Activated T-cell treated with anti-CD3 and anti-CD28 coated beads for 4 hours (primary cell): ENCODE measurements at regions not wholly inside any gene's neighbourhood (a gene's known extent, or its start where the extent isn't known, plus 50 kb on each side); places are given as distances from the start of the nearest gene placed in this dataset.

Source experiments
- DNase-seq: peaks from one replicate; pipeline ENCODE4 v3.0.0-alpha.2; 2020

- DNase-seq = no peak
These were observed 206.5 kb upstream of the PPP2R2D start for GRCh38 chr10:131694168-131694780.

GRCh38 chr10:131694781-131695495, 205.9 kb upstream of the PPP2R2D start:
- no peak for DNase-seq

- no peak for DNase-seq
These were observed 205.2 kb upstream of the PPP2R2D start for GRCh38 chr10:131695496-131696165.

GRCh38 chr10:131697476-131698128, 203.2 kb upstream of the PPP2R2D start:
- DNase-seq = no peak

GRCh38 chr10:131698232-131698631, 202.6 kb upstream of the PPP2R2D start:
- DNase-seq = no peak

GRCh38 chr10:131698986-131699385, 201.8 kb upstream of the PPP2R2D start:
- DNase-seq = no peak

GRCh38 chr10:131700032-131700431, 200.8 kb upstream of the PPP2R2D start:
- no peak for DNase-seq

- DNase-seq = no peak
These were observed 200.3 kb upstream of the PPP2R2D start for GRCh38 chr10:131700506-131700905.

GRCh38 chr10:131701131-131701947, 199.5 kb upstream of the PPP2R2D start:
- DNase-seq = no peak

GRCh38 chr10:131702531-131703356, 198.1 kb upstream of the PPP2R2D start:
- no peak for DNase-seq

- no peak for DNase-seq
These were observed 197.3 kb upstream of the PPP2R2D start for GRCh38 chr10:131703541-131703940.

- DNase-seq = no peak
These were observed 196.9 kb upstream of the PPP2R2D start for GRCh38 chr10:131703941-131704340.

GRCh38 chr10:131706476-131706875, 194.3 kb upstream of the PPP2R2D start:
- no peak for DNase-seq

- DNase-seq = no peak
These were observed 193.9 kb upstream of the PPP2R2D start for GRCh38 chr10:131706952-131707351.

GRCh38 chr10:131708225-131708880, 192.5 kb upstream of the PPP2R2D start:
- no peak for DNase-seq

- DNase-seq = no peak
These were observed 190.5 kb upstream of the PPP2R2D start for GRCh38 chr10:131710142-131710861.

GRCh38 chr10:131722121-131722520, 178.7 kb upstream of the PPP2R2D start:
- DNase-seq = no peak

GRCh38 chr10:131722525-131723264, 178.1 kb upstream of the PPP2R2D start:
- DNase-seq = no peak

GRCh38 chr10:131723297-131724168, 177.3 kb upstream of the PPP2R2D start:
- no peak for DNase-seq
